Activated CD4-positive, alpha-beta T cell treated with anti-CD3 and anti-CD28 coated beads, Interleukin-2, amount 50 U/mL, for 48 hours (primary cell): ENCODE measurements at regions not wholly inside any gene's neighbourhood (a gene's known extent, or its start where the extent isn't known, plus 50 kb on each side); places are given as distances from the start of the nearest gene placed in this dataset.

Experiments
- DNase-seq, 2 experiments: peaks; one replicate each; pipeline ENCODE4 v3.0.0-alpha.2; 2020

GRCh38 chr1:239696317-239696716 is 309.9 kb downstream of the CHRM3 start:
- no peak for DNase-seq

DNA sequence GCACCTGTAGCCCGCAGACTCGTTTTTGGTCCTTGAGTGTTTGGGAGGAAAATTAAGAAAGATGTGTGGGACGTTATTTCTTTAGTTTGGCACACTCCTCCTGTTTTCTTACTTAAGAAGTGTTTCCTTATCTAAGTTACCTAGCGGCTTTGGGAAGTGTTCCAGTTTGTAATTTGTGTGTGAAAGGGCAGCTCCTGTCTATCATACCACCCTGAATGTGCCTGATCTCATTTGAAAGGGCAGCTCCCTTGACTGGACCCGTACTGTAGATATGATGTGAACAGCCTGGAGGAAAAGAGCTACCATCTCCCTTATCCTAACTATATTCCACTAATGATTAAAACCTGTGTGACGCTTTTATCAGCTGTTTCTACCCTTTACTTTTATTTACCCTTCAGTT is 314.3 kb downstream of the CHRM3 start:
- no peak for DNase-seq

- no peak for DNase-seq
Observed at GRCh38 chr1:239703075-239703474, 316.7 kb downstream of the CHRM3 start.

- no peak for DNase-seq
Observed at GRCh38 chr1:239706245-239706892, 320.0 kb downstream of the CHRM3 start.

- DNase-seq, result no peak
Observed at GRCh38 chr1:239707615-239708014, 321.2 kb downstream of the CHRM3 start.

- no peak for DNase-seq
Observed at GRCh38 chr1:239708622-239709021, 322.3 kb downstream of the CHRM3 start.

- DNase-seq, result no peak
Observed at GRCh38 chr1:239711768-239712167, 325.4 kb downstream of the CHRM3 start.

DNA sequence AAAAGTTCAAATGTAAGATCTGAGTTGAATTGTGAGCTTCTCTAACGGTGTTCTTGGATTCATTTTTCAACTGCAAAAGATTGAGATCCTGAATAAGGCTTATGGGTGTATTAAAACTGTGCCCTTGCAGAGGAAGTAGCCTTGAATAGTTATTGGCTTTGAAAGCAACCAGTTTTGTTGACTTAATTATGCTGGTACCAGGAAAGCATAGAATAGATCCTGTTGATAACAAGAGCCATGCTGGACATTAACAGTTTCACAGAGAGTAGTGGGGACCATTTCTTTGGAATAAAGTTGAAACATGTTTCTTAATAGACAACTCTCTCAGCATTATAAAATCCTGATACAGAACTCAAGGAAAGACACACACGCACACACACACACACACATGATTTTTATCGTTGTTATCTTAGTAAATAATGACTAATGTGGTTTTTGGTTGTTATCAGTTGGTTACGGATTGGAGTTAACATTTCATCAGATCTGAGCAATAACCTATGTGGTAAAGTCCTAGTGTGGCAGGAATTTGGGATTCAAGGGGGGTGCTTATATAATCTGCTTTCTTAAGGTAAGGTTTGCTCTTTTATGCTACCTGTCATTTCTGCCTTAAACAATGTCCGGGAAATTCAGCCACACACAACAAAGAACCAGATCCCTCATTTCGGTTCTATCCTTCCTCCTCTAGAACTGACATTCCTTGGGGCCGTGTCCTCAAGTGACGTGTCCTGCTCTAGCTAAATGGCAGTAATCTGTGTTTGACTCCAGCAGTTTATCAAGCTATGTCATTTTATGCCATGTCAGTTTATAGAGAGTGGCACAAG is 330.9 kb downstream of the CHRM3 start:
- no peak for DNase-seq

DNA sequence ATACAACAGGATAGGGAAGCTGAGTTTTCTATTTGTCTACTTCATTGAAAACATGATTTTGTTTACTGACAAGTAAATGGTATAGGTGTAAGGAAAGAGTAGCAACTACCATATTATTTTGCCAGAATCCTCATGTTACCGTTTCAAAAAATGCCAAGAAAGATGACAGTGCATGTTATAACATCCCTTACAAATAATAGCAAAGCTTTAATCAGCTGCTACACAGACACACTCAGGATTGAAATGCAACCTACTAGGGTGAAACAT is 331.5 kb downstream of the CHRM3 start:
- DNase-seq, result no peak

DNA sequence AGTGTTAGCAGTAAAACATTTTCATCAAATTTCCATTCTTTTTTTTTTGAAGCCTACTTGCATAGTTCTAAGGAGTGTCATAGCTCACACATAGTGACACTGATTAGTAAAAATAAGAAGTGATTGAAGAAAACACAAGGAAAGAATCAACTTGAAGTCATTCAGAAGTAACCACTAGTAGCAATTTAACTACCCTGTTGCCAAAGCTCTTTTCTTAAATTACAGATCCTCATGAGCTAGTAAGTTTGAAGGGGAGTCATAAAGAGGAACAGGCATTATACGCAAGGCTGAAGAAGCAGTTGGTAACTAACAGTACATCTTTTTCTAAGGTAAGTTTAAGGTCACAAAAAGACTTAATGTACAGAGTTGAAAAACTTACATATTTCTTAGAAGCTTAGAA is 332.2 kb downstream of the CHRM3 start:
- DNase-seq, result no peak

GRCh38 chr1:239718997-239719628 is 332.7 kb downstream of the CHRM3 start:
- peak in 1 of 2 experiments; percentile 9 for DNase-seq

DNA sequence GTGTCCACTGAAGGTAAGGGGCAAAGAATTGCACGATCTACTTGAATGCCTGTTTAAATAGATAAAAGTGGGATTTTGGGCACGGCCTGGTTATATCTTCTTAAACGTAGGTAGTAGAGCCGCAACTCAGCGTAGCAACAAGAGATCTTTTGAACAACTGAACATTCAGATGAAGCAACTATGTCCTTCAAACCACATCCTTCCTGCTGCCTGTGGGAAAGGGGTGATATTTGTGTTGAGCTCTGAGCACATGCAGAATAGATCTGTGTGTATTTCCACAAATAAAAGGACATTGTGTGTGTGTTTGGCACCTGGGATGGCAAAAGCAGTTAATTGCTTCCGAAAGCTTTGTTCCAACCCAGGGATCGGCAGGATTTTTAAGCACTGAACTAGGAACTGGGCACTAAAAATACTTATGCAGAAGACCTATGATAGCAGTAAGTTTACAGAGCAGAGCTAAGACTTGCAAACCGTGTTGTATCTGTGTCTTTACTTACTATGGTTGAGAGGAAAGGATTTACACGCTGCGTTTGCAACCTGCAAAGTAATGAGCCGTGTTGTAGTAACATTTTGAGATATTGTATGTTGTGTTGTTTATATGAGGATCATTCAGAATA is 333.4 kb downstream of the CHRM3 start:
- DNase-seq, result peak; percentile 26 to 47

- no peak for DNase-seq
Observed at GRCh38 chr1:239722035-239722434, 335.7 kb downstream of the CHRM3 start.

- no peak for DNase-seq
Observed at GRCh38 chr1:239723776-239724367, 337.5 kb downstream of the CHRM3 start.

- DNase-seq, result no peak
Observed at GRCh38 chr1:239725371-239725770, 339.0 kb downstream of the CHRM3 start.

GRCh38 chr1:239725933-239726332 is 339.6 kb downstream of the CHRM3 start:
- DNase-seq, result no peak

- no peak for DNase-seq
Observed at GRCh38 chr1:239730378-239730777, 344.0 kb downstream of the CHRM3 start.

- no peak for DNase-seq
Observed at GRCh38 chr1:239731082-239731748, 344.8 kb downstream of the CHRM3 start.

DNA sequence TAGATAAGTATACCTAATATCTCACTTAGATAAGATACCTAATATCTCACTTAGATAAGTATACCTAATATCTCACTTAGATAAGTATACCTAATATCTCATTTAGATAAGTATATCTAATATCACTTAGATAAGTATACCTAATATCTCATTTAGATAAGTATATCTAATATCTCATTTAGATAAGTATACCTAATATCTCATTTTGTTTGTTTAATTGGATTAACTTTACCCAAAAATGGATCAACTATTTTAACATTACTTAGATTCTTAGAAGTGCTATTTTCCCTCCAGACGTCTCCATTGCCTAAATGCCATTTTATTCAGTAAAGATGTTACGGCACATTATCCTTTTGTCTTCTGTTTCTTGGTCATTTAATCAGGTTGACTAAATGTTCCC is 346.4 kb downstream of the CHRM3 start:
- no peak for DNase-seq

GRCh38 chr1:239733995-239734394 is 347.6 kb downstream of the CHRM3 start:
- no peak for DNase-seq

- no peak for DNase-seq
Observed at GRCh38 chr1:239735111-239735510, 348.7 kb downstream of the CHRM3 start.

DNA sequence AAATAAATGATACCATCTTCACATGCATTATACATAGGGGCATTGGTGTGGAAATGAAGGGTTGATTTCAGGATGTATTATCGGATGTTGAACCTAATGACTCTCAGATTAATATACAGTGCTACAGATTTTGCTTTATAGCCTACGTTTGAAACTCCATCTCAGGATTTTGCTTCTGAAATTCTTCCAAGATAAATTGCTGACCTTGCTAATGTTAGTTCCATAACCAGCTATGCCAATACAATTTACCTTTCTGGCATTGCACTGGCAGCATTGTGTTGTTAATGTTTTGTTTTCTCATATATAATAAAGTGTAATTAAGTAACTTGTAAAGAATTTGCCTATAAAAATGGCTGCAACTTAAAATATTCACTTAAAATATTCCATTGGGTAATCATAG is 350.1 kb downstream of the CHRM3 start:
- DNase-seq, result no peak

DNA sequence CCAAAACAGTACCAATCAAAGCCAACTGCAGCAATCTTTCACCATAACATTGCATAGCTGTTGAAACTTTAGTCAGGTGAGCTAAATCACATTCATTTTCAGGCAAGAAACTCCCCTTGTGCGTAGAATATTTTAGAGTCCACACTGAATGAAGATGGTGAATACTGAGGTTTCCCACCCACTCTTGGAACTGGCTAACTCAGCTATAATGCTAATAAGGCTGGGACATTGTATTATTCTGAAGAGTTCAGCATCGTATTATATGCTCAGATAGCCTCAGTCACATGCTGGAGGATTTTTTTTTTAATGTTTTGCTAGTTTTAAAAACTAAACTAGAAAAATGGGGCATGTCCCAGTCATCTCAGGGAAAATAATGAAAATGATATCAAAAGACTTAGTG is 352.3 kb upstream of the FMN2 start:
- DNase-seq, result no peak
